PC-9 (cell line): ENCODE measurements at regions not wholly inside any gene's neighbourhood (a gene's known extent, or its start where the extent isn't known, plus 50 kb on each side); places are given as distances from the start of the nearest gene placed in this dataset.

Experiments used
- BruUV-seq: library from RNA; stranded (reverse); fragments of 400-500 nt; replicated peaks from 2 replicates; lab custom pipeline; 2021; lab: Mats Ljungman, UMichigan
- CTCF ChIA-PET: fragments of 300-600 bp; sonication (Branson Sonifier 250); formaldehyde crosslinking; loops from one replicate; lab custom pipeline; 2022; ENCODE audit warnings: antibody characterized with exemption; lab: Charles Lee
- POLR2A ChIA-PET: fragments of 300-600 bp; sonication (Branson Sonifier 250); formaldehyde crosslinking; loops from one replicate; lab custom pipeline; 2022; ENCODE audit warnings: antibody characterized with exemption; ENCODE audit not compliant: unreplicated experiment; lab: Charles Lee
- DNase-seq, 2 experiments: peaks; one replicate each; pipeline versions ENCODE4 v3.0.0 to v3.0.0-alpha.2; 2015 to 2022; ENCODE audit warnings: mixed read lengths in 1 of 2
- H2AFZ ChIP-seq: fragments of 200-600 bp; sonication (generic); 2 replicates; pipeline ENCODE4 v1.8.1; 2017; ENCODE audit warnings: antibody characterized with exemption
- H3F3A ChIP-seq: fragments of 200-600 bp; sonication (generic); 2 replicates; pipeline ENCODE4 v1.8.1; 2017; ENCODE audit warnings: antibody characterized with exemption, mild to moderate bottlenecking, low read depth; ENCODE audit not compliant: insufficient read depth
- H3K27ac ChIP-seq: fragments of 200-600 bp; sonication (generic); 2 replicates; pipeline ENCODE4 v1.6.1; 2016; ENCODE audit warnings: mixed run types
- H3K27me3 ChIP-seq: fragments of 200-600 bp; sonication (generic); 2 replicates; pipeline ENCODE4 v1.6.1; 2016; ENCODE audit warnings: low read depth, mixed run types; ENCODE audit not compliant: insufficient read depth
- H3K36me3 ChIP-seq: fragments of 200-600 bp; sonication (generic); 2 replicates; pipeline ENCODE4 v1.6.1; 2016; ENCODE audit warnings: low read depth, mixed run types
- H3K4me1 ChIP-seq: fragments of 200-600 bp; sonication (generic); replicated peaks from 2 replicates; pipeline ENCODE4 v1.6.1; 2016; ENCODE audit warnings: mixed run types; ENCODE audit not compliant: insufficient read depth
- H3K4me2 ChIP-seq: fragments of 200-600 bp; sonication (generic); 2 replicates; pipeline ENCODE4 v1.6.1; 2017; ENCODE audit warnings: mixed run types
- H3K4me3 ChIP-seq: fragments of 200-600 bp; sonication (generic); 2 replicates; pipeline ENCODE4 v1.6.1; 2016; ENCODE audit warnings: mixed run types
- H3K79me2 ChIP-seq: fragments of 200-600 bp; sonication (generic); 2 replicates; pipeline ENCODE4 v1.6.1; 2017; ENCODE audit warnings: low read depth, mixed run types
- H3K9me2 ChIP-seq: fragments of 200-600 bp; sonication (generic); 2 replicates; pipeline ENCODE4 v1.8.1; 2017; ENCODE audit warnings: mild to moderate bottlenecking; ENCODE audit not compliant: insufficient read depth
- H3K9me3 ChIP-seq: fragments of 200-600 bp; sonication (generic); 2 replicates; pipeline ENCODE4 v1.8.1; 2016; ENCODE audit warnings: low read depth; ENCODE audit not compliant: insufficient read depth
- H4K20me1 ChIP-seq: fragments of 200-600 bp; sonication (generic); 2 replicates; pipeline ENCODE4 v1.8.1; 2017; ENCODE audit not compliant: insufficient read depth
- CTCF ChIP-seq: fragments of 200-600 bp; sonication (generic); conservative IDR thresholded peaks from 2 replicates; pipeline ENCODE4 v1.6.1; 2017; ENCODE audit warnings: mixed run types, antibody characterized with exemption, mild to moderate bottlenecking, moderate library complexity
- EZH2 ChIP-seq: fragments of 200-600 bp; sonication (generic); IDR thresholded peaks from 2 replicates; pipeline ENCODE4 v1.8.0; 2017; ENCODE audit warnings: antibody characterized with exemption, low read depth
- intact Hi-C: fragments of 100-400 bp; cut with micrococcal nuclease; formaldehyde crosslinking; loops from one replicate; pipeline ENCODE4 v1.10.0; 2022; ENCODE audit not compliant: unreplicated experiment

- Histone ChIP-seq H3F3A (no peaks in the 10 kb centered on the region), H3K27ac (no peak overlapping the region), H3K27me3 (no peaks in the 10 kb centered on the region), H2AFZ (no peak overlapping the region), H3K9me2 (no peaks in the 10 kb centered on the region), H3K4me3 (no peak overlapping the region), H3K4me1 (no peaks in the 10 kb centered on the region), H3K4me2 (no peak overlapping the region), H4K20me1 (no peaks in the 10 kb centered on the region), H3K9me3 (no peaks in the 10 kb centered on the region), H3K79me2 (no peaks in the 10 kb centered on the region), H3K36me3 (no peaks in the 10 kb centered on the region)
- no TSS peak for BruUV-seq
- no peak for DNase-seq
- POLR2A ChIA-PET: no interaction called here
- CTCF ChIA-PET: no interaction called here
- TF ChIP-seq CTCF: no peak
- no peak for TF ChIP-seq EZH2
- intact Hi-C loops: no loop called here
These were observed 113.3 kb upstream of the ZNF608 start for GRCh38 chr5:124859556-124860290.

- BruUV-seq: no TSS peak
- Histone ChIP-seq H3K79me2 (no peaks in the 10 kb centered on the region), H3K27me3 (no peaks in the 10 kb centered on the region), H3K9me2 (no peaks in the 10 kb centered on the region), H3K4me3 (no peak overlapping the region), H3K27ac (no peak overlapping the region), H3K36me3 (no peaks in the 10 kb centered on the region), H2AFZ (no peak overlapping the region), H3K9me3 (no peaks in the 10 kb centered on the region), H3F3A (no peaks in the 10 kb centered on the region), H4K20me1 (no peaks in the 10 kb centered on the region), H3K4me2 (no peak overlapping the region), H3K4me1 (no peaks in the 10 kb centered on the region)
- intact Hi-C loops: no loop called here
- ChIA-PET CTCF (no interaction called here), POLR2A (no interaction called here)
- TF ChIP-seq EZH2 (no peak), CTCF (no peak)
- DNase-seq: no peak
These were observed 113.8 kb upstream of the ZNF608 start for GRCh38 chr5:124860291-124860655.

GRCh38 chr5:124865066-124865465 is 118.6 kb upstream of the ZNF608 start:
- Histone ChIP-seq H3K9me2 (no peaks in the 10 kb centered on the region), H3K4me2 (no peak overlapping the region), H3K4me1 (no peaks in the 10 kb centered on the region), H2AFZ (no peak overlapping the region), H3K27ac (no peak overlapping the region), H3K9me3 (no peaks in the 10 kb centered on the region), H3F3A (no peaks in the 10 kb centered on the region), H3K27me3 (no peaks in the 10 kb centered on the region), H4K20me1 (no peaks in the 10 kb centered on the region), H3K36me3 (no peaks in the 10 kb centered on the region), H3K79me2 (no peaks in the 10 kb centered on the region), H3K4me3 (no peak overlapping the region)
- TF ChIP-seq CTCF: no peak
- no peak for TF ChIP-seq EZH2
- DNase-seq: no peak
- intact Hi-C loops: no loop called here
- ChIA-PET POLR2A (no interaction called here), CTCF (no interaction called here)
- no TSS peak for BruUV-seq
